ENCODE measurements at regions not wholly inside any gene's neighbourhood (a gene's known extent, or its start where the extent isn't known, plus 50 kb on each side); places are given as distances from the start of the nearest gene placed in this dataset.
"Not testable (repeated sequence)": the region's sequence is repeated elsewhere in the genome, so short reads cannot be mapped to it uniquely, and the experiment has no call there.

DNA sequence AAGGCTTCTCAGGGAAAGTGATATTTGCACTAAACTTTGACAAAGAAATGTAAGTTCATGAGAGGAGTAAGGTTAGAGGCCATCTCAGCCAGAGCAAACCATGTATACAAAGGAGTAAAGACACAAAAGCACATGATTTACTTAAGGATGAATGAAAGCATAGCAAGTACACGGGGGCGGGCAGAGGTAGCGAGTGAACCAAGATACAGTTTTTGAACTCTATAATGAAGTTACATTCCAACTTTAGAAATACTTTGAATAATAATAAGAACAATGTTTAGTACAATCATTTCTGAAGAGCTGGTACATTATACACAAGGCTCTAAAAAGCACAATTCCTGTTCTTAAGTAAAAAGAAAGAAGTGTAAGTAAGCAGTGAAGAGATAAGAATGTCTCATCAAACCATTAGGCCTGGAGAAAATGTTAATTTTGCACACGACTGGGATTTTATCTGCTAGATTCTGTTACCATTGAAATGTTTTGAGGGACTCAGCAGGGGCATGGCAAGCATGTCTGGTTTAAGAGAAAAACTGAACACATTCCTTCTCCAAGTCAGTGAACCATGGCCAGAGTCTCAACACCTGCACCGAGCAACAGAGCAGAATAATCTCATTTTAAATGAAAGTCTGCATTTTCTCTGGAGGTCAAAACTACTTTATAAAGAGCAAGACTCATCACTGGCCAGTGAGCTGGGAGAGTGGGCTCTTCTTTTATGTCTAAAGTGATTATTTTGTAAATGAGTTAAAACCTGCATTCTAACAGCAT lies 147.6 kb upstream of the TRPM3 start:
- no peak for DNase-seq

DNA sequence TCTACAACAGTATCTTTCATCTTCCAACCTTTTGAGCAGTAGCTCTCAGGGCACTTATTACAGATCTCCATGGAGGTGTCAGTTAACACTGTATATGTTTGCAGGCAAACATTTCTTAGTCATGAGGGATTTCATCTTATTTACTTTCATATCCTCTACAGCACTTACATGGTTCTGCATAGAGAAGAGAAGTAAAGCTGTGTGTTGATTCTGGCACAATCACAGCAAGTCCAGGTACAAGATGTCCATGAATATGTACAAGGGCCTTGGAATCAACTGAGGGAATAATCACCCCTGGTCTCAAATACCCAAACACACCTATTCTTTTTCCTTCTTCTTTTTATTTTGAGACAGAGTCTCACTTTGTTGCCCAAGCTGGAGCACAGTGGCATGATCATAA lies 142.0 kb upstream of the TRPM3 start:
- no peak for DNase-seq

DNA sequence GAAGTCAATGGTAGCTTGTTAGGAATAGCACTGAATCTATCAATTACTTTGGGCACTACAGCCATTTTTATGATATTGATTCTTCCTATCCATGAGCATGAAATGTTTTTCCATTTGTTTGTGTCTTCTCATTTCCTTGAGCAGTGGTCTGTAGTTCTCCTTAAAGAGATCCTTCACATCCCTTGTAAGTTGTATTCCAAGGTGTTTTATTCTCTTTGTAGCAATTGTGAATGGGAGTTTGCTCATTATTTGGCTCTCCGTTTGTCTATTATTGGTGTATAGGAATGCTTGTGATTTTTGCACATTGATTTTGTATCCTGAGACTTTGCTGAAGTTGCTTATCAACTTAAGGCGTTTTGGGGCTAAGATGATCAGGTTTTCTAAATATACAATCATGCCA lies 139.0 kb upstream of the TRPM3 start:
- DNase-seq: not testable (repeated sequence)

DNA sequence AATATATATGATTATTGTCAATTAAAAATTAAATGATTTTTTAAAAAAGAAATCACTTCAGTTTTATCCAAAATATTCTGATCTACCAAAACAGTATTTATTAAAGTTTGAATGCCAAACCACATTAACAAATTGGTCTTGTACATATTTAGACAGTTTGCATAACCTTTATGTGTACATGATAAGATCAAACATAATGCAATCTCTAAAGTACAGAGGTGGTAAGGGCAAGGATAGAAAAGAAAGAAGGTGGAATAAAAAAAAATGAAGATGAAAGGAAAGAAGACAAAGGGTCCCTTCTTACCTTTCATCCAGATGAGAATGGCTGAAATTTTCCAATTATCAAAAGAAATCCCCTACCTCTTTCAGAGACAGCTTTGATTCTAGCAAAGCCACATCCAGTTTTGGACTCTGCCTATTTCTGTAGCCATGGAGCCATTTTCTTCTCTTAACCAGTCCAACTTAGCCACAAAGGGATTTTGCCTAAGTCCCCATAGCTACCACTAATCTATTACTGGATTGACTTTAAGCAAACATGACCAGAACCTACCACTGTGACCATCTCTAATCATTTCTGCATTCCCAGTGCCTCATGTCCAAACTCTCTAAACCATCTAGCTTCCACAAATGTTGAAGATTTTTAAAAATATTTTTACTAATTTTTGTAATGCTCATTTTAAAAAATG lies 133.3 kb upstream of the TRPM3 start:
- no peak for DNase-seq

DNA sequence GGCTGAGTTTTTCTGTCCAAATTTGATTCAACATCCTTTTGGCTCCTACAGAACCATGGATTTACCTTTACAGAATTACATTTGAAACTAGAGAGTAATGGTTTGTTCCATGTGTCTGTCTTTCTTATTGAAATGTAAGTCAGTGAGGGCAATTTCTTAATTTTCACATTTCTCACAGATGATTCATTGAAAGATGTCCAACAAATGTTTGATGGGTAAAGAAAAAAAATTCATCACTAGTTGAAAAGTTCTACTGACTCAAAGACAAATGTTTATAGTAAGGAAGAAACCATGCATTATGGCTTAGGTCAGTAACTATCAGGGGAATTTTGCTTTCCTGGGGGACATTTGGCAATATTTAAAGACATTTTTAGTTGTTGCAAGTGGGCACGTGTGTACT lies 131.6 kb upstream of the TRPM3 start:
- DNase-seq: no peak

DNA sequence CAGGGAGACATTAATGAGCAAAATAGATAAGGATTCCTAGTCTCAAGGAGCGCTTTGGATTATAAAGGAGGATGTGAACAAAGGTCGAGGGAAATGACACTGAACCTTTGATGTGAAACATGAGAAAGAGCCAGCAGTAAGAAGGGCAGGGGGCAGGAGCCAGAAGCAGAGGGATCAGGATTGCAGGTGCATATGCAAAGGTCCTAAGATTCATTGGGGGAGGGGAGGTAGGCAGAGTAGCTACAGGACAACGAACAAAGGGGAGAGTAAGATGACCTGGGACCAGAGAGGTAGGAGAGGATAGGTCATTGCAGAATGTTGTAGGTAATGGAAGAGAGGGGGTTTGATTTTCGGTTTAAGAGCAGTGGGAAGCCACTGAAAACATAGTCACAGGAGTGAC lies 129.2 kb upstream of the TRPM3 start:
- DNase-seq: no peak

DNA sequence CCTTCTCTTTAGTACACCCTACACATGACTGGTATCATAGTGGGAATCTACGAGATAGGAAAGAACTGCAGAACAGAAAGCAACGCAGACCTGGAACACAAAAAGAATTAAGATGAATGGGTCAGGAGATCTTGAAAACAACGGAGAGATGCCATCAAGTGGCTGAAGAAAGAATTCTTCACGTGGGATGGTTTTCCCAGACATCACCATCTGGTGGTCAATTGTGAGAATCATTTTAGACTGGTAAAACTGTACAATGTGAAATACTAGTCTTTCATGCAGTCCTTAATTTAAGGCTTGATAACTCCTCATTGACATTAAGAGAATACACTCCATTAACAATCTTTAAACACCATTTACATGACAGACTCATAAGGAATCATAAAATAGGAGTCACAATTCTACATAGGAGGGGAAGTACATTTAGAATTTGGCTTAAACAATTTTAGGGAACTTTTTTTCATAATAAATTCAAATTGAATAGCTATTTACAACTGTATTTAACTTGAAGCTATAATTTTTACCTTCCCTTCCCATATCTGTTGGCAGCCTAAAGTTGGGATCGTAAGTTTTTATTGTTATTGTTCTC lies 128.4 kb upstream of the TRPM3 start:
- no peak for DNase-seq

DNA sequence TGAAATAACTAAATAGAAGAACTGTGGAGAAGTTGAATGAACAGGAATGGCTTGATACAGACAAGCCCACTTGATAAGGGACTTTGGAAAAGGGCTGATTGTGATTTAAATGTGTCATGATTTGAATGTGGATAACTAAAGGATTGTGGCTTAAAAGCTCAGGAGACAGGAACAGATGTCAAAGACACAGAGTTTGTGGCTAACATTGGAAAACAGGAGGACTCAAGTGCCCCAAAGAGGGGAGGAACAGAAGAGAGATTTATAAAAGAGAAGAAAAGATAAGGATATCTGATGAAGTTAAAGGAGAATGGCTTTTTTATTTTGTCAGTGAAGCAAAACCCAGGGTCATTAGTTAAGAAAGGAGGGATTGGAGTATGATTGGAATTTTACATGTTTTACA lies 124.2 kb upstream of the TRPM3 start:
- no peak for DNase-seq

DNA sequence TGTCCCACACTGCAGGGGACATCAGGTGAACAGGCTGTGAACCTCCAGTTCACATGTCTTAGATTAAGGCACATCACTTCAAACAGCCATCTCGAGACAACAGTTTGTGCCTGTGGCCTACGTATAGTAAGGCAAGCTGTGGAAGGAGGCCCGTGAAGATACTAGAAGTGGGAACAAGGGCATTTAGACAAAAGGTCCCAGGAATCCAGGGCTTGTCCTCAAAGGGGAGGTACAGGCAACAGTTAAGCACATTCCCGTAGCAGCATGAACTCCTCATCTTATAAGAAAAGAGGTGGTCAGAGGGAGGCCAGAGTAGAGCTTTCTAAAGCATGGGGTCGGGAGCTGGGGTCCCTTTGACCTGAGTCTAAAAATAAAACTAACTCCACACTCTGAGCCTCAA lies 122.5 kb upstream of the TRPM3 start:
- no peak for DNase-seq

DNA sequence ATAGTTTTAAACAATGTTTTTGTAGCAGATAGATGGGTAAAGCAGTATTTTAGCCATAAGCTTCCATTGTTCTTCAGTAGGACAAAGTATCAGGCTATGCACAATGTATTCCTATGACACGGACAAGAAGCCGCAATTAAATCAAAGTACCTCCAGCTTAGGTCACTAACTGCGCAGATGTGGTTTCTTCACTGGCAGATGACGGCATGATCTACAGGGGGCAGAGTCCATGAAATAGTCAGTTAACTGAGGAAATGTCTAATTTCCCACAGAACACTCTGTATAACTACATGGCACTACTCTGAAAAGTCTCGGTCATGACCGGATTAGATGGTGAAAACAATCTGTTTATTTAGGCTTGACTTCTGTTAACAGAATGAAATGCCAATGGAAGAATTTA lies 120.7 kb upstream of the TRPM3 start:
- no peak for DNase-seq

DNA sequence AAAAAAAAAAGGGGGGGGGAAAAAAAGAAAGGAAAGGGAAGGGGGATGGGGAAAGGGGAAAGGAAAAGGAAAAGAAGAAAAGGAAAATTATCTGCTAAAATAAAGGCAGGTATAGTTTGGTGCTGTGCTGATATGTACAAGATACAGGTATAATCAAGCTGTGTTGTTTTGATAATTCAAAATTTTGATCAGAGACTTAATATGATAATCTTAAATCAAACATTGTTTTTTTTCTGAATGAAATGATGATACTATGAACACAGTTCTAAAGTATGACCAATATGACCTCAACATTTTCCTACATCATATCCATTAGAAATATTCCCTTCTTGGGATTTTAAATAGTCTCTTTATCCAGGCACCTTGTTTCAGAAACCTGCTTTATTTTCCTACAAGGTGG lies 115.6 kb upstream of the TRPM3 start:
- no peak for DNase-seq

DNA sequence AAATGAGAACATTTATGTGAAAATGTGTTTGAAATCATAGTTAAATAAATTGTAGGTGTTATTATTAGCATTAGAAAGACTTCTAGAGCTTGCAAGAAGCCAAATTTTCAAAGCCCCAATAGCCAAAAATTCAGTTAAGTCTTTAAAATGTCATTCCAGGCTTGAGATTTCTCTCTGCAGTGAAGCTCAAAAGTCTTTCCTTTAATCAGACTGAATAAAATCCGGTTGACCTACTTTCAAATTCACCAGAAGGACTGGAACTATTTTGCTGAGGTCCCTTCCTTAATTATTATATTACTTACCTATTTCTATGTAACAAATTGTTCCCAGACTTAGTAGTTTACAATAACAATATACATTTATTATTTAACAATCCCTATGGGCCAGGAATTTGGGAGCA lies 112.2 kb upstream of the TRPM3 start:
- no peak for DNase-seq

DNA sequence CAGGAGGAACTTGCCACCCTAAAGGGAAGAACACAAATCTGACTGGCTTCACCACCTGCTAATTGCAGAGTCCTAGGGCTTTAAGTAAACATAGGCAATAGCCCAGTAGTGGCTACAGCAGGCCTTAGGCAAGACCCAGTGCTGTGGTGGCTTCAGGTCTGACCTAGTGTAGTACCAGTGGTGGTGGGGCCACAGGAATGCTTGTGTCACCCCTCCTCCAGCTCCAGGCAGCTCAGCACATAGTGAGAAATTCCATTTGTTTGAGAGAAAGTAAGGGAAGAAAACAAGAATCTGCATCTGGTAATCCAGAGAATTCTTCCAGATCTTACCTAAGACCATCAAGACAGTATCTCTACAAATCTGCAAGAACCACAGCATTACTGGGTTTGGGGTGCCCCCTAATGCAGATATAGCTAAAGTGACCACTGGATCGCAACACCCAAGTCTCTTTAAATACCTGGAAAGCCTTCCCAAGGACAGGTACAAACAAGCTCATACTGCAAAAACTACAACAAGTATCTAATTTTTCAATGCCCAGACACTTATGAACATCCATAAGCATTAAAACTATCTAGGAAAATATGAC lies 102.6 kb upstream of the TRPM3 start:
- no peak for DNase-seq

DNA sequence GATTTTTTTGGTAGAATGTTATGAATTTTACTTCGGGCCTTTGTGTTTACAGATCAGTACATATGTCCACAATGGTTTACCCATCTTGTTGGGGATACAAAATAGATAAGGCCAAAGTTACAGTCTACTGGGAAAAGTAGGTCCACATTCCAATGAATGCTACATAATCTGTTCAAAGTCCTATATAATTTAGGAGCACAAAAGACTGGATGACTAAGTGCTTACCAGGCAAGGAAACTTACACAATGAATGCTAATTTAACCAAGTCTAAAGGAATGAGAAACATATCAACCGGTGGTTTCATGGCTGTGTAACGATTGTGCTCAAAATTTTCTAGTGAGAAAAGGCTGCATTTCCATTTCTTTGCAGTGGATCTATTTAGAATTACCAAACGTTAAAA lies 97.4 kb upstream of the TRPM3 start:
- DNase-seq: no peak

DNA sequence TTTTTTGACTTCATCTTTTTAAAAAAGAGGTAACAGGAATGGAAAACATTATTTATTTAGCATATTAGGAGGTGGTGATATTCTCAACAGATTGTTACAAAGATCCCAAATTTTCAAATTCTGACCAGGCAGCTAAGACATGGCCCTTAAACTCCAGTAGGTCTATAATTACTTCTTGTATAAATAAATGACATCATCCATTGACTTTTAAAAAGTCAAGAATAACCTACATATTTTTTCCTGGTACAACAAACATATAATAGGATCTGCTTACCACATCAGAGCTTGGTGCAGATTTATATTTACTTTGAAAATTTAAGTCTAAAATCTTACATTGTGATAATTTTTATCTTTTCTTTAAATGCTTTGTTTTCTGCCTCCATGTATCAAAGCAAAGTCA lies 92.2 kb upstream of the TRPM3 start:
- no peak for DNase-seq

DNA sequence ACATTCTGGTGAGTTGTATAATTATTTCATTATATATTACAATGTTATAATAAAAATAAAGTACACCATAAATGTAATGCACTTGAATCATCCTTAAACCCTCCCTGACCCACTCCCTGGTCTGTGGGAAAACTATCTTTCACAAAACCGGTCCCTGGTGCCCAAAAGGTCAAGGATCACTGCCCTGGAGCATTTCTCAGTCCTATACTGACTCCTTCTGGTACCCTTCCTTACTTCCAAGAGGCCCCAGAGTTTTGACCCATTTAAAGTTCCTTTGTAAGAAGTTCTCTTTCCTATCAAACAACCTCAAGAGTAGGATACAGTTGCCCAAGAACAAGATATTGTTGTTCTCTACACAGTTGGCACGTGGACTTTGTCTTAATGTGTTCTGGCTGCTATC lies 88.9 kb upstream of the TRPM3 start:
- no peak for DNase-seq

DNA sequence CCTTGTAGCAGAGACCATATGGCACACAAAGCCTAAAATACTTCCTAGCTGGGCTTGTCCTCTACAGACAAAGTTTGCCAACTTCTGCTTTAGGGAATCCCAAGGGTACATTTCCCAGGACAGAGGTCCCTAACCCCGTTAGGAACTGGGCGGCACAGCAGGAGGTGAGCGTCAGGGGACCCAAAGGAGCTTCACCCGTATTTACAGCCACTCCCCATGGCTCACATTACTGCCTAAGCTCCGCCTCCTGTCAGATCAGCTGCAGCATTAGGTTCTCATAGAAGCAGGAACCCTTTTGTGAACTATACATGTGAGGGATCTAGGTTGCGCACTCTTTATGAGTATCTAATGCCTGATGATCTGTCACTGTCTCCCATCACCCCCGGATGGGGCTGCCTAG lies 88.5 kb upstream of the TRPM3 start:
- DNase-seq: no peak

DNA sequence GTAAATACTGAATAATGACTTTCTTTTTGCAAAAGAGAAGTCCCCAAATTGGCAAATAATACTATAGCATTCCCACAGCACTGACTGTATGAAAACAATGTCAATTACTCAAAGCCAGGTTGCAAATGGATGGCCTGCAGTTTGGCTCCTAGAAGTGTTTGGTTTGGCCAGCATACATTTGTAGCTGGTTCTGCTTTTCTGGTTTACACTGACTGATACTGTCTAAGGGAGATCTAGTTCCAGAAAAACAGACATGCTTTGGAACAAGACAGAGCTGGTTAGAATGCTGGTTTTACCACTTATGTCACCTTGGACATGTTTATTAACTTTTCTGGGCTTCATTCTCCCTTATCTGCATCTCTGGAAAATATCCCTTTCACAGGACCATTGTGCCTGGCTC lies 81.5 kb upstream of the TRPM3 start:
- DNase-seq: no peak

DNA sequence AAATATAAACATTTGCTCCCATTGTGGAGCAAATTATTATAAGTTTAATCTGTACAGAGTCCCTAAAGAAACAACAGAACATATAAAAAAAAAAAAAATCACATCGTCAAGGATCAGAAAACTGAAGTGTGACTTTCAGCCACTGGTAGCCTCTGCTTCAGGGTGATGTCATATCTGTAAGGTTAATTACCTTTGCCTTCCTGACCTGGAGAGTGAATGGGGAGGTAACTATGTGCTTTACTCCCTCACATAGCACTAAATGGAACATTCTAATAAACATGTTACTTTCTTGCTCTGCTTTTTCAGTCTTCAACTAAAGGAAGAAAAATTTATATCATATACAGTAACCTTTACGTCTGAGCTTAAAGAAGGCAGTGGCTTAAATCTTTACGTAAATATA lies 70.3 kb upstream of the TRPM3 start:
- no peak for DNase-seq

DNA sequence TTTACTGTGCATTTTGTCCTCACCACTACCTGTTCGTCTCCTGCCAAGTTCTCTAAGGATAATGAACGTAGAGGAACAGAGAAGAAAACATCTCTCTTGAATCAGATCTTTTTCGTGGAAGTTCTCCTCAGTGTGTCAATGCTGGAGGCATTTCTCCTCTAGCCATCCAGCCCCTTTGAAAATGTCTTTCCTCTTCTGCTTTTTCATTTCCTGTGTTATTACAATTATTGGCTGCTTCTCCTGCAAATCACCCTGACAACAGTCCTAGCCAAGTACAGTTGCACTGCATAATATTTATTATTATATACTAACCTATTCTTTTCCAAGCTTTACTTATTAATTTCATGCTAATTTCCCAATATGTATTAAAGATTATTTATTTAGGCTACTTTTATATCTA lies 61.8 kb upstream of the TRPM3 start:
- DNase-seq: no peak

DNA sequence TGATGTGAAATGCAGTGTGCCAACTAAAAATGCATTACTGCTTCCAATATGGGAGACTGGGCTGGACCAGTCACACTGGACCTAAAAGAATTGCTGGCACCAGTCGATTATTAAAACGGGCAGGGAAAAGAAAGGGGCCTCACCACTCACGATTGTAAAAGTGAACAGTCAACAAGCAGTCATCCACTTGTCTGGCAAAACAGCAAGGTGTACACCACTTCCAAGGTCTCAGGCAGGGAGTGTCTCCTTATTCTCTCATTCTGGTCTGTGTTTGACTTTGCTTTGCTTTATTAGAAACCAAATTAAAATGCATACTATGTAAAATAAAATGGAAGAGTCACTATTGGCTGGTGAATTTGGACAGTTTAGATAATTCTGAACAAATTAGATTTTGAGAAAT lies 57.8 kb upstream of the TRPM3 start:
- DNase-seq: no peak

DNA sequence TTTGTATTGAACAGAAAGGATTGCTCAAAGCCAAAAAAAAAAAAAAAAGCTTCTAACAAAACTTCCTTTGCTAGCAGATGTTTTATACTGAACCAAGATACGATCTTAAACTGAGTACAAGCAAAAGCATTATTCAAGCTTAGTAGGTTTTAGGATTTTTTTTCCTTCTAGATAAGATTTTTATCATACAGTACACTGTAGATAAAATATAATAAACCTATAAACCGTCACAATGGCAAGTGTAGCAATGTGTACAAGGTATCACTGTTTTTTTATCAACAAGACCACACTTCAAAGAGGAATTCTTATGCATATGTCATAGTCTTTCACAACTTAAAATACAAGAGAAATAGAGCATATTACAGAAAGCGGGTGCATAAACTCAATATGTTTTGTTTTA lies 56.5 kb upstream of the TRPM3 start:
- no peak for DNase-seq

DNA sequence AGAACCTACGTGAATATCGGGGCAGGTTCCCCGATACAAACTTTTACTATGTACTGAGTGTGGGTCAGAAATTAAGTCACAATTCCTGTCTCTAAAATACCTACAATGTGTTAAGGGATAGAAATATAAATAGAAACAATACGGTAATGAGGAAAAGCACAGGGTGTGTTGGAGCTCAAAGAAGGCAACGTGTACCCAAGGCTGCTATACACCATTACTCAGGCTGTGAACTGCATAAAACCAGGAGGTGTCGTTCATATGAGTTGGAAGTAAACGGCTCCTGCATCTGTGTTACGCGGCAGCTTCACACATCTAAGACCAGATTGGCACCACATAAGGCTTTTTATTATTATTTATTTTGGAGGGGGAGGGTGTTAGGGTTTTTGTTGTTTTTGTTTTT lies 50.1 kb upstream of the TRPM3 start:
- DNase-seq: no peak

All from activated T-cell treated with anti-CD3 and anti-CD28 coated beads for 4 hours (primary cell).